H9 (cell line): ENCODE measurements at regions not wholly inside any gene's neighbourhood (a gene's known extent, or its start where the extent isn't known, plus 50 kb on each side); places are given as distances from the start of the nearest gene placed in this dataset.

Experiments used
- DNase-seq: peaks from one replicate; pipeline ENCODE4 v3.0.0-alpha.2; 2017
- H2AFZ ChIP-seq: one replicate; pipeline ENCODE4 v1.6.1; 2013; ENCODE audit warnings: mild to moderate bottlenecking, low read length, control low read depth, moderate library complexity
- H2AK5ac ChIP-seq: 2 replicates; pipeline ENCODE4 v1.6.1; 2013; ENCODE audit warnings: low read length, control low read depth, mixed read lengths; ENCODE audit not compliant: insufficient read length
- H2BK120ac ChIP-seq: one replicate; pipeline ENCODE4 v1.6.1; 2013; ENCODE audit warnings: low read depth, mild to moderate bottlenecking, low read length, control low read depth, inconsistent platforms; ENCODE audit not compliant: poor library complexity, severe bottlenecking
- H2BK12ac ChIP-seq: 2 replicates; pipeline ENCODE4 v1.6.1; 2013; ENCODE audit warnings: low read length, control low read depth, mixed read lengths, low read depth; ENCODE audit not compliant: insufficient read length
- H2BK15ac ChIP-seq: 2 replicates; pipeline ENCODE4 v1.6.1; 2013; ENCODE audit warnings: low read depth, low read length, control low read depth
- H2BK20ac ChIP-seq: one replicate; pipeline ENCODE4 v1.6.1; 2013; ENCODE audit warnings: low read depth, mild to moderate bottlenecking, low read length, control low read depth, inconsistent platforms; ENCODE audit not compliant: poor library complexity, severe bottlenecking
- H2BK5ac ChIP-seq: 2 replicates; pipeline ENCODE4 v1.6.1; 2013; ENCODE audit warnings: low read length, control low read depth, mixed read lengths; ENCODE audit not compliant: insufficient read length
- H3K14ac ChIP-seq: 2 replicates; pipeline ENCODE4 v1.6.1; 2013; ENCODE audit warnings: low read length, control low read depth; ENCODE audit not compliant: insufficient read depth
- H3K18ac ChIP-seq: 2 replicates; pipeline ENCODE4 v1.6.1; 2013; ENCODE audit warnings: low read depth, mild to moderate bottlenecking, mixed read lengths, low read length, control low read depth; ENCODE audit not compliant: insufficient read length
- H3K23ac ChIP-seq: 2 replicates; pipeline ENCODE4 v1.6.1; 2013; ENCODE audit warnings: low read length, control low read depth, mixed read lengths, low read depth; ENCODE audit not compliant: insufficient read length
- H3K23me2 ChIP-seq: 2 replicates; pipeline ENCODE4 v1.6.1; 2013; ENCODE audit warnings: low read depth, mild to moderate bottlenecking, mixed read lengths, low read length, control low read depth; ENCODE audit not compliant: insufficient read length, poor library complexity, severe bottlenecking
- H3K27ac ChIP-seq: 2 replicates; pipeline ENCODE4 v1.5.1; 2013; ENCODE audit warnings: low read length, control low read depth, mixed read lengths, low read depth; ENCODE audit not compliant: insufficient read length
- H3K27me3 ChIP-seq: 2 replicates; pipeline ENCODE4 v1.6.1; 2013; ENCODE audit warnings: low read length, control low read depth, inconsistent platforms; ENCODE audit not compliant: insufficient read depth
- H3K4ac ChIP-seq: 2 replicates; pipeline ENCODE4 v1.6.1; 2013; ENCODE audit warnings: low read depth, mild to moderate bottlenecking, control low read depth, inconsistent platforms, low read length, moderate library complexity
- H3K4me1 ChIP-seq: 2 replicates; pipeline ENCODE4 v1.6.1; 2013; ENCODE audit warnings: low read length, control low read depth, inconsistent platforms; ENCODE audit not compliant: insufficient read depth
- H3K4me2 ChIP-seq: 2 replicates; pipeline ENCODE4 v1.6.1; 2013; ENCODE audit warnings: low read length, control low read depth, mixed read lengths; ENCODE audit not compliant: insufficient read length, insufficient read depth
- H3K56ac ChIP-seq: 2 replicates; pipeline ENCODE4 v1.6.1; 2013; ENCODE audit warnings: low read depth, mild to moderate bottlenecking, mixed read lengths, low read length, control low read depth; ENCODE audit not compliant: insufficient read length
- H3K79me1 ChIP-seq: 2 replicates; pipeline ENCODE4 v1.6.1; 2013; ENCODE audit warnings: low read depth, mild to moderate bottlenecking, moderate library complexity, low read length, control low read depth, inconsistent platforms; ENCODE audit not compliant: insufficient read depth, poor library complexity, severe bottlenecking
- H3K79me2 ChIP-seq: 2 replicates; pipeline ENCODE4 v1.6.1; 2013; ENCODE audit warnings: low read length, control low read depth, inconsistent platforms; ENCODE audit not compliant: insufficient read depth
- H3K9ac ChIP-seq: 2 replicates; pipeline ENCODE4 v1.6.1; 2013; ENCODE audit warnings: low read length, control low read depth, mixed read lengths; ENCODE audit not compliant: insufficient read length; ENCODE audit errors: extremely low read depth
- H3K9me3 ChIP-seq: one replicate; pipeline ENCODE4 v1.6.1; 2013; ENCODE audit warnings: low read depth, low read length, inconsistent platforms; ENCODE audit not compliant: control insufficient read depth
- H3T11ph ChIP-seq: one replicate; pipeline ENCODE4 v1.6.1; 2013; ENCODE audit warnings: mild to moderate bottlenecking, low read length, control low read depth, inconsistent platforms
- H4K20me1 ChIP-seq: one replicate; pipeline ENCODE4 v1.6.1; 2013; ENCODE audit not compliant: control insufficient read depth, insufficient read length, insufficient read depth
- H4K5ac ChIP-seq: 2 replicates; pipeline ENCODE4 v1.6.1; 2013; ENCODE audit warnings: low read depth, mild to moderate bottlenecking, mixed read lengths, low read length, control low read depth; ENCODE audit not compliant: insufficient read length
- H4K8ac ChIP-seq: replicated peaks from 2 replicates; pipeline ENCODE4 v1.6.1; 2013; ENCODE audit warnings: low read length, control low read depth, mixed read lengths, low read depth; ENCODE audit not compliant: insufficient read length
- H4K91ac ChIP-seq: 2 replicates; pipeline ENCODE4 v1.6.1; 2013; ENCODE audit warnings: low read depth, mild to moderate bottlenecking, moderate library complexity, mixed read lengths, low read length, control low read depth; ENCODE audit not compliant: insufficient read length
- H3K27ac Mint-ChIP-seq, 3 experiments: 2 replicates in 2 of 3; 3 replicates in 1 of 3; pipeline ENCODE4 v1.8.0; 2020 to 2021; ENCODE audit warnings: mixed read lengths in 3 of 3, mild to moderate bottlenecking in 1 of 3, moderate library complexity in 1 of 3
- H3K27me3 Mint-ChIP-seq: 2 replicates; pipeline ENCODE4 v1.8.0; 2021; ENCODE audit warnings: low read depth, mild to moderate bottlenecking, moderate library complexity, mixed read lengths
- H3K36me3 Mint-ChIP-seq, 3 experiments: 2 replicates in 2 of 3; 3 replicates in 1 of 3; pipeline ENCODE4 v1.8.0; 2020 to 2021; ENCODE audit warnings: low read depth in 3 of 3, mixed read lengths in 3 of 3; ENCODE audit not compliant: insufficient read depth in 1 of 3
- H3K4me1 Mint-ChIP-seq, 2 experiments: 2 replicates each; pipeline ENCODE4 v1.8.0; 2020; ENCODE audit warnings: mixed read lengths in 2 of 2
- H3K4me3 Mint-ChIP-seq, 2 experiments: 2 replicates in 1 of 2; 3 replicates in 1 of 2; pipeline ENCODE4 v1.8.0; 2020 to 2021; ENCODE audit warnings: mild to moderate bottlenecking in 2 of 2, mixed read lengths in 2 of 2, moderate library complexity in 1 of 2
- H3K9me3 Mint-ChIP-seq, 2 experiments: 2 replicates in 1 of 2; 3 replicates in 1 of 2; pipeline ENCODE4 v1.8.0; 2020; ENCODE audit warnings: mild to moderate bottlenecking in 2 of 2, mixed read lengths in 2 of 2, moderate library complexity in 1 of 2
- WGBS: extraction: QIAGEN DNeasy Blood & Tissue Kit; methylation state at CpG from one replicate; pipeline ENCODE4 v1.1.7; 2013; ENCODE audit warnings: missing lambda C conversion rate, low lambda C conversion rate, mixed read lengths; ENCODE audit not compliant: insufficient read length; ENCODE audit errors: extremely low coverage; 5-methylcytosine and 5-hydroxymethylcytosine counted together
- TF ChIP-seq, protein P1 (sequence below): fragments of 200-600 bp; sonication (generic); conservative IDR thresholded peaks from 3 replicates; pipeline ENCODE4 v1.8.0; 2021; ENCODE audit warnings: antibody characterized with exemption, mild to moderate bottlenecking

DNA sequence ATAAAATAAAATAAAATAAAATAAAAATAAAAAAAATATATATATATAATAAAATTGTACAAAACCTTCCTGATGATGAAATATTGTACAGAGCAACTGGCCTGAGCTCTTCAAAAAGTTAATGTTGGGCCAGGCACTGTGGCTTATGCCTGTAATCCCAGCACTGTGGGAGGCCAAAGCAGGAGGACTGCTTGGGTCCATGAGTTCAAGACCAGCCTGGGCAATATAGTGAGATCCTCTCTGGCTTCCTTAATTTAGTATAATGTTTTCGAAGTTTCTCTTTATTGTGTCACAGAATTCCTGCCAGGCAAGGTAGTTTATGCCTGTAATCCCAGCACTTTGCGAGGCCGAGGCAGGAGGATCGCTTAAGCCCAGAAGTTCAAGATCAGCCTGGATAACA lies 113.9 kb upstream of the SALL4 start:
- DNase-seq: no peak
- Mint-ChIP-seq H3K4me3 (no peak overlapping the region), H3K27me3 (no peaks in the 10 kb centered on the region), H3K36me3 (no peaks in the 10 kb centered on the region), H3K9me3 (no peaks in the 10 kb centered on the region; a peak in 1 of 5 replicates), H3K4me1 (peaks cover 32 to 33% of the 10 kb centered on the region in 2 experiments), H3K27ac (no peak overlapping the region)
- H3K79me1 ChIP-seq: no peaks in the 10 kb centered on the region
- H3K18ac ChIP-seq: no peak overlapping the region
- H3K23ac ChIP-seq: no peak overlapping the region
- no peak overlapping the region for H3K9ac ChIP-seq
- H2AK5ac ChIP-seq: no peak overlapping the region
- no peaks in the 10 kb centered on the region for H4K20me1 ChIP-seq
- H3K23me2 ChIP-seq: no peaks in the 10 kb centered on the region
- no peak overlapping the region for H3K27ac ChIP-seq
- no peak overlapping the region for H3K4me2 ChIP-seq
- no peak overlapping the region for H2BK5ac ChIP-seq
- no peak overlapping the region for H4K91ac ChIP-seq
- no peak overlapping the region for H3K14ac ChIP-seq
- no peaks in the 10 kb centered on the region for H3K27me3 ChIP-seq
- H2BK20ac ChIP-seq: no peak overlapping the region
- no CpG with 5 or more reads among the region's 4 CpGs for WGBS
- no peak overlapping the region for H4K5ac ChIP-seq
- no peak overlapping the region for H2BK12ac ChIP-seq
- H2AFZ ChIP-seq: no peak overlapping the region
- H2BK15ac ChIP-seq: no peak overlapping the region
- no peaks in the 10 kb centered on the region for H3K9me3 ChIP-seq
- H2BK120ac ChIP-seq: no peak overlapping the region
- no peaks in the 10 kb centered on the region for H3K79me2 ChIP-seq
- no peak overlapping the region for H3K4ac ChIP-seq
- H3K56ac ChIP-seq: no peak overlapping the region
- no peak overlapping the region for H4K8ac ChIP-seq
- no peaks in the 10 kb centered on the region for H3K4me1 ChIP-seq
- TF ChIP-seq, protein P1, sequence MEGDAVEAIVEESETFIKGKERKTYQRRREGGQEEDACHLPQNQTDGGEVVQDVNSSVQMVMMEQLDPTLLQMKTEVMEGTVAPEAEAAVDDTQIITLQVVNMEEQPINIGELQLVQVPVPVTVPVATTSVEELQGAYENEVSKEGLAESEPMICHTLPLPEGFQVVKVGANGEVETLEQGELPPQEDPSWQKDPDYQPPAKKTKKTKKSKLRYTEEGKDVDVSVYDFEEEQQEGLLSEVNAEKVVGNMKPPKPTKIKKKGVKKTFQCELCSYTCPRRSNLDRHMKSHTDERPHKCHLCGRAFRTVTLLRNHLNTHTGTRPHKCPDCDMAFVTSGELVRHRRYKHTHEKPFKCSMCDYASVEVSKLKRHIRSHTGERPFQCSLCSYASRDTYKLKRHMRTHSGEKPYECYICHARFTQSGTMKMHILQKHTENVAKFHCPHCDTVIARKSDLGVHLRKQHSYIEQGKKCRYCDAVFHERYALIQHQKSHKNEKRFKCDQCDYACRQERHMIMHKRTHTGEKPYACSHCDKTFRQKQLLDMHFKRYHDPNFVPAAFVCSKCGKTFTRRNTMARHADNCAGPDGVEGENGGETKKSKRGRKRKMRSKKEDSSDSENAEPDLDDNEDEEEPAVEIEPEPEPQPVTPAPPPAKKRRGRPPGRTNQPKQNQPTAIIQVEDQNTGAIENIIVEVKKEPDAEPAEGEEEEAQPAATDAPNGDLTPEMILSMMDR: no peak
- no peak overlapping the region for H3T11ph ChIP-seq
